Upper lobe of left lung (tissue), 4 donors: ENCODE measurements at regions not wholly inside any gene's neighbourhood (a gene's known extent, or its start where the extent isn't known, plus 50 kb on each side); places are given as distances from the start of the nearest gene placed in this dataset.

Experiments used
- EP300 ChIP-seq, 4 donors: sonication (generic); formaldehyde crosslinking; IDR thresholded peaks; one replicate each; pipeline ENCODE4 v1.5.1; 2017; ENCODE audit warnings: antibody characterized with exemption in 4 of 4, control low read depth in 2 of 4
- POLR2A ChIP-seq, 4 donors: fragments of 450-650 bp; IDR thresholded peaks; one replicate each; pipeline ENCODE4 v1.5.1; 2016 to 2017; ENCODE audit warnings: antibody characterized with exemption in 4 of 4, mild to moderate bottlenecking in 2 of 4
- POLR2AphosphoS5 ChIP-seq, 2 donors: sonication (generic); formaldehyde crosslinking; IDR thresholded peaks; one replicate each; pipeline ENCODE4 v1.5.1; 2017; ENCODE audit warnings: antibody characterized with exemption in 2 of 2
- TF ChIP-seq, protein P1 (sequence below), 6 experiments: fragments of 450-650 bp in 4 of 6; fragments of 200-600 bp in 2 of 6; sonication (generic) in 2 of 6; IDR thresholded peaks; one replicate each; pipeline ENCODE4 v1.5.1; 2016 to 2019; ENCODE audit warnings: antibody characterized with exemption in 6 of 6

DNA sequence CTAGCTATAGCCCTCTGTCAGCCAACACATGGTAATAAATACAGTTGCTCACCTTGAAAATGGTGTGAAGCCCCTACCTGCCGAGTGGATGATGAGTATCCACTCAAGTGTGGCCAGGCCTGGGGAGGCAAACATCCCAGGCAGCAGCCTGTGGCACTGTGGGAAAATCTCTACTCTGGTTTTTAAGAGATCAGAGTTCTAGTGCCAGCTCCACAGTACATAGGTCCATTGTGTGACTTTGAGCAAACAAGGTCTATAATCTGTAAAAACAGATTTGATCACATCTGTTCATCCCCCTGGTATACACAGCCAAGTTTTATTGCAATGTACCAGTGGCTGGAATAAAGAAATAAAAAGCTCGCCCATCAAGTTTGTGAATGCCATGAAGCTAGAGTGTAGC, 82.7 kb upstream of the ARMC2 start:
- TF ChIP-seq, protein P1, sequence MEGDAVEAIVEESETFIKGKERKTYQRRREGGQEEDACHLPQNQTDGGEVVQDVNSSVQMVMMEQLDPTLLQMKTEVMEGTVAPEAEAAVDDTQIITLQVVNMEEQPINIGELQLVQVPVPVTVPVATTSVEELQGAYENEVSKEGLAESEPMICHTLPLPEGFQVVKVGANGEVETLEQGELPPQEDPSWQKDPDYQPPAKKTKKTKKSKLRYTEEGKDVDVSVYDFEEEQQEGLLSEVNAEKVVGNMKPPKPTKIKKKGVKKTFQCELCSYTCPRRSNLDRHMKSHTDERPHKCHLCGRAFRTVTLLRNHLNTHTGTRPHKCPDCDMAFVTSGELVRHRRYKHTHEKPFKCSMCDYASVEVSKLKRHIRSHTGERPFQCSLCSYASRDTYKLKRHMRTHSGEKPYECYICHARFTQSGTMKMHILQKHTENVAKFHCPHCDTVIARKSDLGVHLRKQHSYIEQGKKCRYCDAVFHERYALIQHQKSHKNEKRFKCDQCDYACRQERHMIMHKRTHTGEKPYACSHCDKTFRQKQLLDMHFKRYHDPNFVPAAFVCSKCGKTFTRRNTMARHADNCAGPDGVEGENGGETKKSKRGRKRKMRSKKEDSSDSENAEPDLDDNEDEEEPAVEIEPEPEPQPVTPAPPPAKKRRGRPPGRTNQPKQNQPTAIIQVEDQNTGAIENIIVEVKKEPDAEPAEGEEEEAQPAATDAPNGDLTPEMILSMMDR (IDR thresholded peaks at IDR 0.05), result no peak
- no peak for TF ChIP-seq EP300 (IDR thresholded peaks at IDR 0.05)
- TF ChIP-seq POLR2A (IDR thresholded peaks at IDR 0.05), result no peak
- no peak for TF ChIP-seq POLR2AphosphoS5 (IDR thresholded peaks at IDR 0.05)
